ENCODE measurements at regions not wholly inside any gene's neighbourhood (a gene's known extent, or its start where the extent isn't known, plus 50 kb on each side); places are given as distances from the start of the nearest gene placed in this dataset.
"Not testable (repeated sequence)": the region's sequence is repeated elsewhere in the genome, so short reads cannot be mapped to it uniquely, and the experiment has no call there.

DNA sequence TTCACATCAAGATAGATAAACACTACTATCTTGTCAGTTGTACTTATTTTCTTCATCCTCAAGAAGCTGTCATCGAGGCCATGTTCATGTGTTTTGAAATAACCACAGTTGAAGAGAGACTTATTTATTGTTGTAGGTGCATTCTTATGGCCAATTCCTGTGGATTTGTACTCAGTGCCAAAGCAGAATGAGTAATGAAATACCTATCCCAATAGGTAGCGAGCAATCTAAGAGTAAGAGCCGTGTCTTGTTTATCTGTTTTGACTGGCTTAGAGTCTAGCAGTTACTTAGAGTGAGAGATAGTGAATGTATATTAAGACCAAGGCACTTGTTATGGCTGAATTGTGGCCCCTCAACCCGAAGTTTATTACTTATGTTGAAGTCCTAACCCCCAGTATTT, 631.0 kb upstream of the SPANXN1 start:
- TF ChIP-seq, protein P1, sequence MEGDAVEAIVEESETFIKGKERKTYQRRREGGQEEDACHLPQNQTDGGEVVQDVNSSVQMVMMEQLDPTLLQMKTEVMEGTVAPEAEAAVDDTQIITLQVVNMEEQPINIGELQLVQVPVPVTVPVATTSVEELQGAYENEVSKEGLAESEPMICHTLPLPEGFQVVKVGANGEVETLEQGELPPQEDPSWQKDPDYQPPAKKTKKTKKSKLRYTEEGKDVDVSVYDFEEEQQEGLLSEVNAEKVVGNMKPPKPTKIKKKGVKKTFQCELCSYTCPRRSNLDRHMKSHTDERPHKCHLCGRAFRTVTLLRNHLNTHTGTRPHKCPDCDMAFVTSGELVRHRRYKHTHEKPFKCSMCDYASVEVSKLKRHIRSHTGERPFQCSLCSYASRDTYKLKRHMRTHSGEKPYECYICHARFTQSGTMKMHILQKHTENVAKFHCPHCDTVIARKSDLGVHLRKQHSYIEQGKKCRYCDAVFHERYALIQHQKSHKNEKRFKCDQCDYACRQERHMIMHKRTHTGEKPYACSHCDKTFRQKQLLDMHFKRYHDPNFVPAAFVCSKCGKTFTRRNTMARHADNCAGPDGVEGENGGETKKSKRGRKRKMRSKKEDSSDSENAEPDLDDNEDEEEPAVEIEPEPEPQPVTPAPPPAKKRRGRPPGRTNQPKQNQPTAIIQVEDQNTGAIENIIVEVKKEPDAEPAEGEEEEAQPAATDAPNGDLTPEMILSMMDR (conservative IDR thresholded peaks at IDR 0.05; ENCODE audit: low read depth, low read length): no peak
- H3K4me3 ChIP-seq (ENCODE audit: low read length): no peak overlapping the region

GRCh38 chrX:144627947-144628346, 619.4 kb upstream of the SPANXN1 start:
- no peak overlapping the region for H3K4me3 ChIP-seq (ENCODE audit: low read length)
- DNase-seq (ENCODE audit: low read depth): no peak
- TF ChIP-seq, protein P1 (conservative IDR thresholded peaks at IDR 0.05; ENCODE audit: low read depth, low read length): no peak

More for the DNA sequence above, 631.0 kb upstream of the SPANXN1 start:
- no peak for DNase-seq (ENCODE audit: low read depth)

- not testable (repeated sequence) for H3K4me3 ChIP-seq (ENCODE audit: low read length); DNase-seq (ENCODE audit: low read depth)
Measured at GRCh38 chrX:144634451-144634850, 612.9 kb upstream of the SPANXN1 start.

GRCh38 chrX:144637731-144638130, 609.6 kb upstream of the SPANXN1 start:
- TF ChIP-seq, protein P1 (conservative IDR thresholded peaks at IDR 0.05; ENCODE audit: low read depth, low read length): no peak
- DNase-seq (ENCODE audit: low read depth): no peak
- H3K4me3 ChIP-seq (ENCODE audit: low read length): no peak overlapping the region

GRCh38 chrX:144648788-144649187, 598.5 kb upstream of the SPANXN1 start:
- no peak for DNase-seq (ENCODE audit: low read depth)
- H3K4me3 ChIP-seq (ENCODE audit: low read length): no peak overlapping the region
- TF ChIP-seq, protein P1 (conservative IDR thresholded peaks at IDR 0.05; ENCODE audit: low read depth, low read length): no peak

GRCh38 chrX:144681501-144681900, 565.8 kb upstream of the SPANXN1 start:
- no peak overlapping the region for H3K4me3 ChIP-seq (ENCODE audit: low read length)
- no peak for DNase-seq (ENCODE audit: low read depth)
- TF ChIP-seq, protein P1 (conservative IDR thresholded peaks at IDR 0.05; ENCODE audit: low read depth, low read length): no peak

DNA sequence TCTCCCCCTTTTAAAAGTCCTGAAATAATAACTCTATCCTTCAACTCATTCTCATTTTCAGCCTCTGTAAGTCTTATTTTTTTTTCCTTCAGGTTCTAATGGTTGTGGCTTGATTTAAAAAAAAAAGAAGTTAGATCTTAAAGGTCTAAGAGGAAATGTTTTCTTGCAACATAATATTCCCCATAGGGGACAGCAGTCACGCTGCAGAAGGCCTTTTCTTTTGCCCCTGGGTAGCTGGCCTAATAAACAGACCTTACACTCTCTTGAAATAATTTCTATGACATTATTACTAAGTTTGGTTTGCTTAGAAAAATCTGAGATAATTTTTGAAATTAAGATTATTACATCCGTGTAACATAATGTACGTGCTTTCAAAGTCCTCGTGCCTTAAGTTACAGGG, 564.1 kb upstream of the SPANXN1 start:
- no peak for DNase-seq (ENCODE audit: low read depth)
- no peak overlapping the region for H3K4me3 ChIP-seq (ENCODE audit: low read length)
- TF ChIP-seq, protein P1 (conservative IDR thresholded peaks at IDR 0.05; ENCODE audit: low read depth, low read length): no peak

GRCh38 chrX:144709841-144710240, 537.5 kb upstream of the SPANXN1 start:
- no peak overlapping the region for H3K4me3 ChIP-seq (ENCODE audit: low read length)
- DNase-seq (ENCODE audit: low read depth): no peak
- TF ChIP-seq, protein P1 (conservative IDR thresholded peaks at IDR 0.05; ENCODE audit: low read depth, low read length): no peak
